Dermis blood vessel endothelial cell (primary cell): ENCODE measurements at regions not wholly inside any gene's neighbourhood (a gene's known extent, or its start where the extent isn't known, plus 50 kb on each side); places are given as distances from the start of the nearest gene placed in this dataset.
A peak's percentile ranks its signal among the peaks of the same experiment; 100 is the strongest.
"Not testable (repeated sequence)": the region's sequence is repeated elsewhere in the genome, so short reads cannot be mapped to it uniquely, and the experiment has no call there.

Source experiments
- DNase-seq: peaks from one replicate; pipeline ENCODE4 v3.0.0; 2010

DNA sequence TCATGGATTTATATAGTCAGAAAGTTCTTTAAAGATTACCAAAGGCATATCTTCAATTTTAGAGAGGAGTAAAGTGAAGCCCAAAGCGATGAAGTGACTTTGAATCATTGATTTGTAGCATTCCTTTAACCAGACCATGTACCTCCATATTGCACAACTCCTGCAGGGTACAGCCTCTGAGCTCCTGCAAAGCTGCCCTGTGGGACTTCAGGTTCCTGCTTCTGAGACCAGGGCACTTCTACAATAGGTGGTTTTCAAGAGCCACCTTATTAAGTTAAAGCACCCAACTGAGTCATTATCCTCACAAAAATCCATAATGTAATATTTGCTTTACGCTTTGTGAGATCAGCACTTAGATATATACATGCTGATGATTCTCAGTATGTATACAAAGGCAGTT is 270.7 kb upstream of the RGS17 start:
- DNase-seq, result no peak

DNA sequence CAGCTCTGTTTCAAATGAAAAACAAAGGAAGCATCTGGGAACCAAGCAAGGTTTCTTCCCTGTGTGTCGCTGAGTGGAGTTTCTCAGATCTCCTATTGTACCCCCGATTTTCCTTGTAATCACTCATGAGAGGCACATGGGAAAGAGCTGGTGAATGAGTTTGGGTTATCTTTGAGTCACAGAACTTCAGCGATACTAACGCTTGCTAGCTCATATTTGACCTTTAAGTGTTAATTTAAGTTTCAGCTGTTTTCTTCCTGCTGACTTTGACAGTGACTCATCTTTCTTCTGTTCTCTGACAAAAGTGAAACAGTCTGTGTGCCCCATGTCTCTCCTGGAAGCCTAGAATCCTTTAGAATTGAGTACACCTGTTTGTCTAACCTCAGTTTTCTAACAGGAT is 261.1 kb upstream of the RGS17 start:
- peak; percentile 6 for DNase-seq

DNA sequence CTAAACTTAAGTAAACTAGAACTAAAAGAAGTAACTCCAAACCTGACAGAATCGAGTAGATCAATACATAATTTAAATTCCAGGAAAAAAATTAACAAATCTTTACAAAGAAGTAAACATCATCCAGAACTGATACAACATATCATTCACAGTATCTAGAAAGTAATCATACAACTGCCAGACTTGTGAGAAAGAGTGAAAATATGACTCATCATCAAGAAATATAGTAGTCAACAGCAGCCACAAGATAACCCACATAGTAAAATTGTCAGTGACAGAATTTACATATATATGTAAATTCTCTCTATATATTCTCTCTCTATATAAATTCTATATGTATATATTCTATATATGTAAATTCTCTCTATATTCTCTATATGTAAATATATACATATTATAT is 242.8 kb upstream of the RGS17 start:
- DNase-seq, result no peak

DNA sequence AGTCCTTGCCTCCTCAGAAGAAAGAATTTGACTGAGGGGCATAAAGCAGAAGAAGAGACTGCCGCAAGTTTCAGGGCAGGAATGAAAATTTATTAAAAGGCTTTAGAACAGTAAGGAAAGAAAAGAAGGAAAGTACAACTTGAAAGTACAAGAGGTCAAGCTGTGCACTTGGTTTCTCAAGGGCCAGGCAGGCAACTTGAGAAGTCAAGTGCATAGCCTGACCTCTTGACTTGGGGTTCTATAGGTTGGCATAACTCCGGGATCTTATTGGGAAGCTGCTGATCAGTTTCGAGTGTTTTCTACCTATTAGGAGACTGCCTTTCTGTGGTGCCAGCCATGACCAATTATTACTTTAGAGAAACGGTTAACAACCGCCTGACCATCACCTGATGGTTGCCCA is 237.0 kb upstream of the RGS17 start:
- no peak for DNase-seq

DNA sequence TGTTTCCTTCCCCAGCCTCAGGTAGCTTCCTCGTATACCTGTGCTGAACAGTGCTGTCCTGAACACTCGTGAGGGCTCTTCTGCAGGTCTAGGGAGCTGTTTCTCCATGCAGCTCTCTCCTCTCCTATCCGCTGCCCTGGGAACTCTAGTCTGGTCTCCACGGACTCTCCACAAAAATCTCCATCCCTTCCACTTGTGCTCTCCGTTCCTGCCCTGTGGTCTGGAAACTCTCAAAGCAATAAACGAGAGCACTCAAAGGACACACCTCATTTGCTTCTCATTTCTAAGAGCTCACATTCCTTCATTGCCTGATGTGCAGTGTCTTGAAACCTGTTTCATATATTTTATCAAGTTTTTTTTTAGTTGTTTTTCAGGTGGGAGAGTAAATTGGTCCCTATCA is 235.9 kb upstream of the RGS17 start:
- no peak for DNase-seq

DNA sequence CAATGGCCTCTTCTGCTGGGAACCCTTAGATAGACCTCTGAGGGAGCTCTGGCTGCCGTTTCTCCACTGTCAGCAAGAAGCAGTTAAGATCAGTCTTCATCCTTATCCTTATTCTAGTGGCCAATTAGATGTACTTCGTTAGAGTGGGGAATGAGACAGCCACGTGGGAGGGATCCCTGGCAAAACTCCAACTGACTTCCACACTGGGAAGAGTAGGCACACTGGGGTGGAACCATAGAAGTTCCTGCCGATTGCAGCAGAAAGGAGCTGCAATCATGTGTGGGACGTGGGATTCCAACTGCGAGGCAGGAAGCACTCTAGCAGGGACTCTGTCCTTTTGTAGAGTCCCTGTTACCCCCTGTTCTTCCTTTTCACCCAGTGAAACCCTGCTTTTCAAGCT is 226.3 kb upstream of the RGS17 start:
- no peak for DNase-seq

DNA sequence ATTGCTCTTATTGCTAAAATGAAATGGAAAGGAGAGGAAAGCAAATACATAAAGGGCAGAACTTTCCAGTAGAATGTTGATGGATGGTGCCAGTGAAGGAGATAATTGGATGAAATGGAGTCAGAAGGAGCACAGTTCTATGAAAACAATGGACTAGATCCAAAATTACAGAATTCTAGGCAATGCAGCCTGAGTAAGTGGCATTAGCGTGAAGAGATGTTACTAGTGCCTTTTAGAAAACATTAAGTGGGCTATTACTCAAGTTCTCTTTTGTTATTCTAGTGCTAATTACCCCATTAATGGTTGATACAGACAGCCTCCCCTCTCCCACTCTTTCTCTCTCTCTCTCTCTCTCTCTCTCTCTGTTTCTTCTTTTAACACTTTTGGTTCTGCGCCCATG is 209.5 kb upstream of the RGS17 start:
- no peak for DNase-seq

DNA sequence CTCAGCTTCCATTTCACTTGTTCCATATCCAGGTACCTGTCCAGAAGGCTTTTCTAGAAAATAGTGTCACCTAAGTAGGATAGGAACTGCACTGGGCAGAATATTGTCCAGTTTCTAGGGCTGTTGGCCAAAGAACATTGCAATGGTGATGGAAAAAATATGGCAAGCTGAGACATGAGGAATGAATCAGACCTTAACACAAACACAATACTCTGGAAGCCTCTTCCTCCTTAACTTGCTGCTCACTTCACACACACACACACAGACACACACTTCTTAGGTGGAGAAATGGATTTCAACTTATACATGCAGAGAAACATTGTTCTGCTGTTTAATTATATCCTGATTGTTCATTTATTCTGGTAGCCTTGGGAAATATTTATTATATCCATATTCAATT is 203.0 kb upstream of the RGS17 start:
- DNase-seq, result no peak

DNA sequence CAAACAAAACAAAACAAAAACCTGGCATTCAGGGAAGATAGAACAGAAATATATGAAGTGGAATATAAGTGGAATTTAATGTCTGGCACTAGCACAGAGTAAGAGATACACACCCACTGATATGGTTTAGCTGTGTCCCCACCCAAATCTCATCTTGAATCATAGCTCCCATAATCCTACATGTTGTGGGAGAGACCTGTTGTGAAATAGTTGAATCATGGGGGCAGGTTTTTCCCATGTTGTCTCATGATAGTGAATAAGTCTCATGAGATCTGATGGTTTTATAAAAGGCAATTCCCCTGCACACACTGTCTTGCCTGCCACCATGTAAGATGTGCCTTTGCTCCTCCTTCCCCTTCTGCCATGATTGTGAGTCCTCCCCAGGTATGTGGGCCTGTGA is 200.1 kb upstream of the RGS17 start:
- DNase-seq, result not testable (repeated sequence)

DNA sequence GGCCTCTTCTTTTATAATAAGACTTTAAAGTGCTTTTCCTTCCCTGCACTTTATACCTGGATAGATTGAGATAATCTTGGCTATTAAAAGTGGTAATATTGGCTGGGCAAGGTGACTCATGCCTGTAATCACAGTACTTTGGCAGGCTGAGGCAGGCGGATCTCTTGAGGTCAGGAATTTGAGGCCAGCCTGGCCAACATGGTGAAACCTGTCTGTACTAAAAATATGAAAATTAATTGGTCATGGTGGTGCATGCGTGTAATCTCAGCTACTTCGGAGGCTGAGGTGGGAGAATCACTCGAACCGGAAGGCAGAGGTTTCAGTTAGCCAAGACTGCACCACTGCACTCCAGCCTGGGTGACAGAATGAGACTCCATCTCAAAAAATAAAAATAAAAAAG is 197.1 kb upstream of the RGS17 start:
- DNase-seq, result no peak

DNA sequence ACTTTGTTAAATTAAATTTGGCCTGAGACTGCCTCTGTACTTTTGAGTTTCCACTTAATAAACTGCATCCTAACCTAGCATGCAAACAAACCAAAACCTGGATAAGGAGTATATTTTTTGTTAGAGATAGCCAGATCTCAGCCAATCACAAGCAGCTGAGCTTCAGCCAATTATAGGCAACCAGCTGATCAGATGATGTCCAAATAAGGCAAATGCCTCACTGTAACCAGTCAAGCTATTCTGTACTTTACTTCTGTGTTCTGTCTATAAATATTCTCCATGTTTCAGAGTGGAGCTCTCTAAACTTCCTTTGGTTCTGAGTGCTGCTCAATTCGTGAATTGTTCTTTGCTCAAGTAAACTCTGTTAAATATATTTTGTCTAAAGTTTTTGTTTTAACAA is 194.6 kb upstream of the RGS17 start:
- no peak for DNase-seq

DNA sequence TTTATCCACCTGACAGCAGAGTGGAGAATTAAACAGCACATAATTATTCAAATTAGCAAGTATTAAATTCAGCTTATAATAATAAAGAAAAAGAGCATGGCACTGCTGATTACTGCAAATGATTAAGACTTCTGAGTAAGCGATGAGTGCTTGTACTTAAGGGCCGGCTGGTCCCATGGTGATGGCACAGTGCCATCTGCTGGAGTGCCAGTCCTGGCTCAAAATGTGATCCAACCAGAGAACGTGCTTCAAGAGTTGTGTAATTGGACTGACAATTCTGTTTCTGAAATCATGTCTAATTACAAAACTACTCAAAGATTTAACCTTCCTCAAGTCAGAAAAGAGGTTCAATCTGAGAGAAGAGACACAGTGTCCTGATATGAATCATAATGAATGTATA is 181.6 kb upstream of the RGS17 start:
- DNase-seq, result peak; percentile 76

DNA sequence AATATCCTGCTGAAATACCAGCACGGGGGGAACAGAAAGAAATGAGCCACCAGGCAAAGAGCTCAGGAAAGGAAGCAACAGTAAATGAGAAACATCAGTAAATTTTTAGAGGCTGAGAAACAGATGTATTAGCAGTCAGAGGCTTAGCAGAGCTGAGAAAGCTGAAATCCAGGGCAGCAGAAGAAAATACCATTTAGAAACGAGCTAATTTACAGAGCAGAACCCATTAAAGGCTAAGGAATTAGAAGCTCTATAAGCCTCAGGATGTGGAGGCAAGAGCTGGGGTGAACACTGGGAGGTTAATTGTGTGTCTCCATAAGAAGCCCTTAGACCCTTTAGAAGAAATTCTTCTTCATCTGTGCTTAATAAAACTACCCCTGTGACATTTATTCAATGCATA is 178.6 kb upstream of the RGS17 start:
- DNase-seq, result no peak

DNA sequence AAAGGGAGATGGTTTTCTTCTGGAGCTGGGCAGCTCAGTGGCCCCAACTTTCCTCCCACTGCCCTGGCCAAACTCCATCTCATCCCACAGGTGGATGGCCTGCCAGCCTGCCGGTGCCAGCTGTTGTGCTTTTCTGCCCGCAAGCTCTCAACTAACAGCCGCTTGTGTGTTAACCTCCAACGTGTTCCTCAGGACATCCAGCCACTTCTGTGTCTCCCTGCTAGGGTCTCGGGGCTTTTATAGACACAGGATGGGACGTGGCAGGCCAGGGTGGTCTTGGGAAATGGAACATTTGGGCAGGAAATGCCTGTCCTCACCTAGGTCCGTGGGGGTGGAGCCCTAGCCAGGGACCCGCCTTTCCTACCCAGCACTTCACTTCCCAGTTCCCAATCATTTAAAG is 171.1 kb upstream of the RGS17 start:
- DNase-seq, result no peak

DNA sequence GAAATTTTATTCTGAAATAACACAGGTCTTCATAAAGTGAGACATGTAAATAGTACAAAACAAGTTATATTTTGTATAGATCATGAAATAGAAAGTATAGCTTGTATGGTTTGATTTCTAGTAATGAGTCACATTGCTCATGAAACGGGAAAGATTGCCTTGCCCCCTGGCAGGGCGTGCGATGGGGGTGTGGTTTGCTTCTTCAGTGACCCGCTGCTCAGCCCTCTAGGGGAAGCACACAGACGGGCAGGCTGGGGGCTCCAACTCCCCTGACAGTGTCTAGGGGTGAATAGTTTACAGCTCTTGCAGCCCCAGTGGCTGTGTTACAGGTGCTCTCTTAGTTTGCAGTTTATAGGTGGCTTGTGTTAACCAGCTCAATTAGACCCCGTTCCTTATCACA is 170.5 kb upstream of the RGS17 start:
- no peak for DNase-seq

DNA sequence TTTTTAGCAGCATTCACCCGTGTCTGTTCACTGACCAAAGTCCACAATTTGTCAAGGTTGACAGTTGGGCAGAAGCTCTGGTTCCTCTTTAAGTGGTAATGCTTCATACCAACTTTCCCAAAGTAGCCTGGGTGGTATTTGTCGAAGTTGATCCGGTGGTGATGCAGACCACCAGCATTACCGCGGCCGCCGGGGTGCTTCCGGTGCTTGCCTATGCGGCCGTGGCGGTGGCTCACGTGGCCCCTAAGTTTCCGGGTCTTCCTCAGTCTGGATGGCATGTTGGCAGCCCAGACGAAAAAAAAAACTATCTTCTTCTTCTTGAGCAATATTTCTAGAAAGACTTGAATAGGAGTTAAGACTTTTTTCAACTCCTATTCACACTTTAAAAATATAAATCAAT is 151.4 kb upstream of the RGS17 start:
- not testable (repeated sequence) for DNase-seq

DNA sequence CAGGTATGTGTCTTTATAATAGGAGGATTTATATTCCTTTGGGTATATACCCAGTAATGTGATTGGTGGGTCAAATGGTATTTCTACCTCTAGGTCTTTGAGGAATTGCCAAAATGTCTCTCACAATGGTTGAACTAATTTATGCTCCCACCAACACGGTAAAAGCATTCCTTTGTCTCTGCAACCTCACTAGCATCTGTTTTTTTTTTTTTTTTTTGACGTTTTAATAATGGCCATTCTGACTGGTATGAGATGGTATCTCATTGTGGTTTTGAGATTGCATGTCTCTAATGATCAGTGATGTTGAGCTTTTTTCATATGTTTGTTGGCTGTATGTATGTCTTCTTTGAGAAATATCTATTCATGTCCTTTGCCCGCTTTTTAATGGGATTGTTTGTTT is 144.9 kb upstream of the RGS17 start:
- DNase-seq, result no peak

DNA sequence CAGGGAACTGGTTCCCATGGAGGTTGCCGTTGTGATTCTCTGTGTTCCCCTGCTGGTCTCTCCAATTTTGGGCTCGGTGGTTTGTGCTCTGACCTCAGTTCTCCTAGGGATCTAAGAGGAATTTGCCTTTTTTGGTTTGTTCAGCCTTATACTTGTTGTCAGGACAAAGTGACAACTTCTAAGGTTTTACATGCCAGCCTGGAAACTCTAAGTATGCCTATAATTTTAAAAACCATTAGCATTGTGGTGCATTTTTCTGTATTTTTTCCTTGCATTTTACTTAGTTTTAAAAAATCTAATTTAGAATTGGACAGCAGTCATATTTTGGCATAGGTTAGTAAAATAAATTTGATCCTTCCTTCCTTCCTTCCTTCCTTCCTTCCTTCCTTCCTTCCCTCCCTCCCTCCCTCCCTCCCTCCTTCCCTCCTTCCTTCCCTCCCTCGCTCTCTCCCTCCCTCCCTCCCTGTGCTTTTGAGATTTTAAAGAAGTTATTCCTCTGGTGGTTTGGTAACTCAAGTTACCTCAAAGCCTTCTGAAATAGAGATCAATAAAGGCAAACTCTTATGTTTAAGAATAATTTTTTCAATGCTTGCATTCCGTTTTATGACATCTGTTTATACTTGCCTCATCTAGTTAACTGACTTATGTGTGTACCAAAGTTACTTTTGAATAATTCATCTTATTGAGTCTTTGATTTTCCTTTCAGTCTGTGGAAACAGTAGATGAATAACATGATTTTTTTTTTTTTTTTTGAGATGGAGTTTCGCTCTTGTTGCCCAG is 141.3 kb upstream of the RGS17 start:
- no peak for DNase-seq

DNA sequence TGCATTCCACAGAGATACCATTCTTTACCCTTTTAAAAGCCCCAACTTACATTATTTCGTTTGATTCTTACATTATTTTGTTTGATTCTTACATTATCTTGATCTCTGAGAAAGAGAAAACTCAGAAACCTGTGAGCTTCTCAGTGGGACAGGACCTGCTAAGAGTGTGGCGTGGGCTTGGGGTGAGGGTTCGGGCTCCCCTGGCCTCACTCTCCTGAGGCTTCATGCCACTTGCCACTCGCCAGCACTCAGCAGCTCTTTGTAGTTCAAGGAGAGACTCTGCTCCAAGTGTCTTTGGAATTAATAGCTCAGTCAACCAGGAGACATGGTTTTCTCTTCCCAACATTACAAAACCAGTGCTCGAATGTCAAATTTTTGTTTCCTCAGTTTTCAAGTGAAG is 132.4 kb upstream of the RGS17 start:
- DNase-seq, result no peak

DNA sequence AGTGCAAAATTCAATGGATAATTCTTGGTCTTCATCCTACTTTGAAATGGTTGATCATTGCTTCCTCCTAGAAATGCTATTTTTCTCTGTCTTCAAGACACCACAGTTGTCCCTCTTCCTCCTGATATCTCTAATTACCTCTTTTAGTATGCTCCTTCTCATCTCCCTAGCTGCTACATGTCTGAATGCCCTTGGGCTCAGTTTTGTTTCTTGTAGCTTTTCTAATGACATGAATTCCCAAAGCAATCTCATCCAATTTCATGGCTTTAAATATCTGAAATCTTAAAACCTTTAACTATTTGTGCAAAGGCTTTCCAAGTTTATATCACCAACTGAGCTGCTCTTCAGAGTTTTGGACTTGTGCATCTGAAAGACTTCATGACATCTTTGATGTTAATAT is 120.2 kb upstream of the RGS17 start:
- DNase-seq, result no peak

DNA sequence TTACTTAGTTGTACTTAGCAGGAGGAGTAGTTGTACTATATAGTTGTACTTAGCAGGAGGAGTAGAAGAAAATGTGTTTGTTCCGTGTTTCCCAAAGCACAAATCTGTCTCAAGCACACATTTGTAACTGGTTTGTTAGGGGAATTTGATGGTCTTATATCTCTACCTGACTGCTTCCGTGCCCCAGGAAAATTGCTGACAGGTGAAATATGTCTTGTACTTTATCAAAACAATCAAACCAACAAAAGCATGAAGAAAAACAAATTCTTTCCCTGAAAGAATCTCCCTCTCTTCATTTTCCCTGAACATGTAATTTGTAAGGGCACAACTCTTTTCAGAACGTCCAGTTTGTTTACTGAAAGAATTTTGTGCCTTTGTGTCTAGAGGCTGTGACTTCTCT is 106.6 kb upstream of the RGS17 start:
- no peak for DNase-seq

DNA sequence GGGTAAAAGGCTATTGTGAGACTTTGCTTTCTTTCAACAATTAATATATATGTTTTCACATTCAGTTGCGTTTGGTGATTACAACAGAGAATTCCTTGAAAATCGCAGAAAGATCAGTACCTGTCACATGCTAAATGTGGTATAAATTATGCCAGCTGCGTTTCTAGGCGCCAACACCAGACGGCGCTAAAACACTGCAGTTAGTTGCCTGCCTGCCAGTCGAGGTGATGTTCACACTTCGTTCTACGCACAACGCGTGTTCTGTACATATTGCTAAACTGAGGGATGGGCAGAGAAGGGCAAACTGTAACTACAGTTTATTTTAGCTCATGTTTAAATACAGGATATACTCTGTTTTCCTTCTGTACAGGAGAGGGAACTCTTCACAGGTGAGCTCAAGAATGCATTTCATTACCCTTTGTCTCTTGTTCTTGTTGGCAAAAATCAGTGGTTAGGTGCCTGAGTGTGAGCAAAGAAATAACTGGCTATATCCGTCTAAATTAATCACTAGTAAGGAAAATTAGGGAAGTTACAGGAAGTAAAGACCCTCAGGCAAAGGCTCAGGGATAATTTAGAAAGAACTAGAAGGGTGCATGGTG is 100.1 kb upstream of the RGS17 start:
- peak; percentile 68 for DNase-seq

DNA sequence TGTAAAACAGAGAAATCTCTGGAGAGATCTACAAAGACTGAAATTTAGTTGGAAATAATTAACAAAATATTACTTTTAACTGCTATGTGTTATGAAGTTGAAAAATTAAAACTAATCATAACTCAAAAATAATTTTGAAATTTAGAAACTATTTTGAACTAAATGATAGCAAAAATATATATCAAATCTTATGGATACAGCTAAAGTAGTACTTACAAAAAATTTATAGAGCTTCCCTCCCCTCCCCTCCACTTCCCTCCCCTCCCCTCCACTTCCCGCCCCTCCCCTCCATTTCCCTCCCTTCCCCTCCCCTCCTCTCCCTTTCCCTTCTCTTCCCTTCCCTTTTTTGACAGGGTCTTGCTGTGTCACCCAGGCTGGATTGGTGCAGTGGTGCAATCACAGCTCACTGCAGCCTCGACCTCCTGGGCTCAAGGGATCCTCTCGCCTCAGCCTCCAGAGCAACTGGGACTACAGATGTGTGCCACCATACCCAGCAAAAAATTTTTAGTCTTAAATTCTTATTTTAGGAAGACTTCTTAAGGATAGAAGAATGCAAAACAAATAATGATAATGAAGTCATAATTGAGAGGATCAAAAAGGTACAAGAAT is 87.2 kb upstream of the RGS17 start:
- no peak for DNase-seq

DNA sequence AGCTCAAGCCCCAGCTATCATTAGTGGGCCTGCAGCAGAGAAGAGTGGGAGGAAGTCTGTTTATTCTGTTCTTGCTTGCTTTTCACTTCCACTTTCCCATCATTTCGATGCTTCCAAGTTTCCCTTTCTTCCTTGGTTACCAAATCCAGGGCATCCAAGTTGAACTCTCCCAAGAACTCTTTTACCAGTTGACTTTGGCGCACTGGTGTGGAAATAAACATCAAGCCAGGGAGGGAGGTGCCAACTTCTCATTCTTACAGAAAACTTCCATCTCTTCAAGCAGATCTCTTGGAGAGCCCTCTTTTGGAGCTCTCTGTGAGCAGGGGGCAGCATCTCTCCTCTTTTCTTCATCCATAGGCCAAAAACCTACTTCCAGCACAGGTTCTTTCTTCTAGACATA is 85.7 kb upstream of the RGS17 start:
- no peak for DNase-seq

DNA sequence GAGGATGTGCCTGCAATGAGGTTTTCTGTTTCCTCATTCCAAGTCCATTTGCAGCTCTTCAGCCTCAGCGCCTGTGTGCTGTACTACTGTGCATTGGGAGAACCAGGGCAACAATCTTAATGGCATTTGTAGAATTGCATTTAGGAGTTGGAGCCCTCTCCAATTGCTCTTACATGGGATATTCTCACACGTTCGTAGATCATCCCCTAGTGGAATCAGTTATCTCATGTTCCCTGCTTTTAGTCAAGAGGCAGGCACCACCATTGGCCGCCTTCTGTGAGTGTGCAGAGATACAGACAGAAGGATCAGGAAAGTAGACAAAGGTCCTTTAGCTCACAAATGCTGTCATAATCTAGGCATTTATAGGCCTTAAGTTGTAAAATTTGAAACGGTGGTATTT is 84.2 kb upstream of the RGS17 start:
- peak; percentile 39 for DNase-seq
